Effector memory CD4-positive, alpha-beta T cell (primary cell): ENCODE measurements at regions not wholly inside any gene's neighbourhood (a gene's known extent, or its start where the extent isn't known, plus 50 kb on each side); places are given as distances from the start of the nearest gene placed in this dataset.

Experiments
- DNase-seq, 3 donors: peaks; one replicate each; pipeline ENCODE4 v3.0.0-alpha.2; 2020
- H3K27ac ChIP-seq: 2 replicates; pipeline ENCODE4 v1.7.0; 2013; ENCODE audit warnings: mild to moderate bottlenecking, low read length, moderate library complexity; ENCODE audit not compliant: insufficient read depth, poor library complexity, severe bottlenecking
- H3K27me3 ChIP-seq: replicated peaks from 2 replicates; pipeline ENCODE4 v1.7.0; 2013; ENCODE audit warnings: mild to moderate bottlenecking, low read length; ENCODE audit not compliant: insufficient read depth, control insufficient read depth, poor library complexity, severe bottlenecking
- H3K36me3 ChIP-seq: 2 replicates; pipeline ENCODE4 v1.7.0; 2013; ENCODE audit warnings: mild to moderate bottlenecking, low read length, moderate library complexity; ENCODE audit not compliant: control insufficient read depth, insufficient read depth
- H3K4me1 ChIP-seq: 2 replicates; pipeline ENCODE4 v1.7.0; 2013; ENCODE audit warnings: low read length, mild to moderate bottlenecking; ENCODE audit not compliant: control insufficient read depth, insufficient read depth, poor library complexity, severe bottlenecking
- H3K4me3 ChIP-seq: 2 replicates; pipeline ENCODE4 v1.7.0; 2013; ENCODE audit warnings: low read length, low read depth, mild to moderate bottlenecking; ENCODE audit not compliant: insufficient read depth, poor library complexity, severe bottlenecking
- H3K9me3 ChIP-seq: 2 replicates; pipeline ENCODE4 v1.7.0; 2013; ENCODE audit warnings: mild to moderate bottlenecking, low read length, moderate library complexity; ENCODE audit not compliant: control insufficient read depth

DNA sequence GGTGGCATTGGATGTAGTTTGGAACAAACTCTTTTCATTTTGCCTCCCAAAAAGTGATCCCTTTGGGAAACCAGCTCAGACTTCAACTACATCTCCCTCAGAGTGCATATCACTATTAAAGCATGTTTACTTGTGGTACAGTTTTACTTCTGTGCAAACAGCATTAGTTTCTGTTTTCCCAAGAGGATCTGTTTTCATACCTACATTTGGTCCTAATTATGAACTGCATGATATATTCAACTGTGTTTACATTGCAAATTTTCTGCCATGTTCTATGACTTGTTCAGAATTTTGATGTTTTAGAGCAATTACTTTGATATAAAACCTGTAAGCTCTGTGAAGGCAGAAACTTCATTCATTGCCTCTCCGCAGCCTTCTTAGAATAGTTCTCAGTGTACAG is 681.5 kb upstream of the ACO1 start:
- H3K4me3 ChIP-seq, result no peak overlapping the region
- DNase-seq, result no peak
- no peaks in the 10 kb centered on the region for H3K36me3 ChIP-seq
- no peaks in the 10 kb centered on the region for H3K27me3 ChIP-seq
- H3K27ac ChIP-seq, result no peak overlapping the region
- H3K9me3 ChIP-seq, result no peaks in the 10 kb centered on the region
- no peaks in the 10 kb centered on the region for H3K4me1 ChIP-seq

DNA sequence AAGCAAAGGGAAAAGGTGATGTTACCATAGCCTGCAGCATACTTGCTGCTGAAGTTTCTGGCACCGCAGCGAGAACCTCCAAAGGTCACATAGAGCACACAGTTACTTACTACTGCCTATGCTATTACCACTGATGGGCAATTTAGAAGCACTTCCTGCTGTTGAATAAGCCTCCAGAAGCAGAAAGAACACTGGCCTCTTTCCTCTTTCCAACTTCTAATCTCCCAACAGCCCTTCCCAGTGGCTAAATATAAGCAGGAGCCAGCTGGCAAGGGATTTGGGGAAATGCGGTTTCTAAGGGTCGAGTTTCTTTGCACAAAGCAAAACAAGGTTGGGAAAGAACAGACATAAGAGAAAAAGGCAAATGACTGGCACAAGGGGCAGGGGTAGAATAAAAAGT is 669.2 kb upstream of the ACO1 start:
- Histone ChIP-seq H3K4me1 (no peaks in the 10 kb centered on the region), H3K4me3 (no peak overlapping the region), H3K27me3 (no peaks in the 10 kb centered on the region), H3K27ac (no peak overlapping the region), H3K9me3 (no peaks in the 10 kb centered on the region), H3K36me3 (no peaks in the 10 kb centered on the region)
- DNase-seq, result no peak

GRCh38 chr9:31719262-31719661 is 665.2 kb upstream of the ACO1 start:
- H3K36me3 ChIP-seq, result no peaks in the 10 kb centered on the region
- H3K9me3 ChIP-seq, result no peaks in the 10 kb centered on the region
- H3K4me1 ChIP-seq, result no peaks in the 10 kb centered on the region
- no peak for DNase-seq
- H3K27ac ChIP-seq, result no peak overlapping the region
- H3K27me3 ChIP-seq, result no peaks in the 10 kb centered on the region
- H3K4me3 ChIP-seq, result no peak overlapping the region

GRCh38 chr9:31730398-31730797 is 654.0 kb upstream of the ACO1 start:
- Histone ChIP-seq H3K4me1 (no peaks in the 10 kb centered on the region), H3K27me3 (no peaks in the 10 kb centered on the region), H3K4me3 (no peak overlapping the region), H3K27ac (no peak overlapping the region), H3K9me3 (no peaks in the 10 kb centered on the region), H3K36me3 (no peaks in the 10 kb centered on the region)
- DNase-seq, result no peak

DNA sequence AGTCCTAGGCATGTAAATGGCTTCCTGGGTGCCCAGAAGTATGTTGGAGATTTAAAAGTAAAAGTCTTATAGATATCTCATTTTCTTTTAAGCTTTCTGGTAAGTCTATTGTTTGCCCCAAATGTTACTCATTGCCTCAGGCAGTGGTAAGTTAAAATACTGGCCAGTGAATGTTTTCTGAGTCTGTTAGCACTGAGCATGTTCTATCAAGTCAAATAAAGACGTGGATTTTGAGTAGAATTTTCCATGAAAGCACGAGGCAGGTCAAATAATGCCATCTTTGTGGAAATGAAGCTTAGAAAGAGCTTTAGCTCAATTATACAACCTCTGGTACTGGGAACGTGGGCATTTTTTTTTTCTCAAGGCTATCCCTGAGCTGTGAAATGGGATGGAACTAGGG is 651.3 kb upstream of the ACO1 start:
- no peaks in the 10 kb centered on the region for H3K9me3 ChIP-seq
- no peaks in the 10 kb centered on the region for H3K4me1 ChIP-seq
- no peak overlapping the region for H3K27ac ChIP-seq
- H3K4me3 ChIP-seq, result no peak overlapping the region
- H3K36me3 ChIP-seq, result no peaks in the 10 kb centered on the region
- H3K27me3 ChIP-seq, result no peaks in the 10 kb centered on the region
- no peak for DNase-seq

DNA sequence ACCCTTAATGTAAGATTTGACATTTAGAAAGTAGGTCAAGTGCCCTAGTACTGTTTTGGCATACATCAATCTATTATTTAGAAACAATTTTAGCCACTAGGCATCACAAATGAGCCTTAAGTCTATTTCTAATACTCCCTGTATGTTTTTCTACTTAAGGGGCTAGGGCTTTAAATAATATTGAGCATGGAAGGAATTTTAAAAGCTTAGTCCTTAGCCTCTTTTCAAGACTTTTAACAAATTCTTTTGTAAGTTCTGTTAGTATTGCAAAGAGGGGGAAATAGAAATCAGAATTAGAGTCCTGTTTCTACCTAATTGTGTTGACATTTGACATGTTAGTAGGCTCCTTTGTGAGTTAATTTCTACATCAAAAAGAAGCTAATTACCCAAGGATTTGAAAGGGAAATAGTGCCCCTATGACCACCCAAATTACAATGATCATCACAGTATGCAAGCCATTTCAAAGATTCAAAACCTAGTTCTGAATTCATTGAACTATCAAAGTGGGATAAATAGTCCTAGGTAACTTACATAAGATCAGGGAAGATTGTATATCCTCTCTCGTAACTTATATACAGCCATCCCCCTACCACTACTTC is 647.8 kb upstream of the ACO1 start:
- no peak overlapping the region for H3K4me3 ChIP-seq
- H3K27me3 ChIP-seq, result no peaks in the 10 kb centered on the region
- no peak for DNase-seq
- no peaks in the 10 kb centered on the region for H3K36me3 ChIP-seq
- no peak overlapping the region for H3K27ac ChIP-seq
- no peaks in the 10 kb centered on the region for H3K4me1 ChIP-seq
- H3K9me3 ChIP-seq, result no peaks in the 10 kb centered on the region

DNA sequence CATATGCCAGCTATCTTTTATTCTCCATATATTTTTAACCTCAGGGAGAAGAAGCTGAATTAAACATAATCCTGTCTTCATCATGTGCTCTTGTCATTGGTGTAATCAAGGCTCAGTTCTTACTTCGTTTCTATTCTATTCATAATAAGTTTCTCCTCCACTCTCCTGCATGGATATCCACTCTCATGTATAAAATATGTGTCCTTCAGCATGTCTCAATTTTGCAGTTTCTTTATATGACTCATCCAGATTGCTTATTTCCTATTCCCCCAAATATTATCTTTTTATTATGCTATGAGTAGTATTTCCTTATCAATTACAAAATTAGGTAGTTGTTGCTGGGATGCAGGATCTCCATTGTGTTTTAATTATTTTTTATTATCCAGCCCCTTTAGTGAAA is 643.7 kb upstream of the ACO1 start:
- H3K27me3 ChIP-seq, result no peaks in the 10 kb centered on the region
- no peak overlapping the region for H3K4me3 ChIP-seq
- H3K27ac ChIP-seq, result no peak overlapping the region
- H3K36me3 ChIP-seq, result no peaks in the 10 kb centered on the region
- no peak for DNase-seq
- H3K4me1 ChIP-seq, result no peaks in the 10 kb centered on the region
- H3K9me3 ChIP-seq, result no peaks in the 10 kb centered on the region

GRCh38 chr9:31744589-31744988 is 639.9 kb upstream of the ACO1 start:
- no peaks in the 10 kb centered on the region for H3K36me3 ChIP-seq
- H3K27me3 ChIP-seq, result no peaks in the 10 kb centered on the region
- H3K9me3 ChIP-seq, result no peaks in the 10 kb centered on the region
- H3K27ac ChIP-seq, result no peak overlapping the region
- H3K4me1 ChIP-seq, result no peaks in the 10 kb centered on the region
- H3K4me3 ChIP-seq, result no peak overlapping the region
- no peak for DNase-seq

- Histone ChIP-seq H3K9me3 (no peaks in the 10 kb centered on the region), H3K27me3 (no peaks in the 10 kb centered on the region), H3K27ac (no peak overlapping the region), H3K4me3 (no peak overlapping the region), H3K36me3 (no peaks in the 10 kb centered on the region), H3K4me1 (no peaks in the 10 kb centered on the region)
- DNase-seq, result no peak
Observed at GRCh38 chr9:31745468-31745867, 639.0 kb upstream of the ACO1 start.

DNA sequence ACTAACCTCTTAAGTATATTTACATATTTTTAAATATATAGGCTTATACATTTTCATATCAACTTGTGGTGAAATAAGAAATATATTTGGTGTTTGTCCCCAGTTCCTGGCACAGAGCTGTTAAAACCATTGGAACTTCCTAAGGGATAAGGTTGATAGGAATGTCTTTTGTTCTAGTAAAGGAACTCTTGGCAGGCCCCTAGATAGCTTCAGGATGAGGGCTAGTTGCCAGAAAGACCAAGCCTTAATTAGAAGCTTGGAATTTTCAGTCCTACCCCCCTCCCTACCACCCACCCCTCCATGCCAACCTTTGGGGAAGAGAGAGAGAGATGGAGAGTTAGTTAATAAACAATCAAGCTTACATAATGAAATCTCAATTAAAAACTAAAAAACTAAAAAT is 638.6 kb upstream of the ACO1 start:
- no peak overlapping the region for H3K27ac ChIP-seq
- H3K27me3 ChIP-seq, result no peaks in the 10 kb centered on the region
- DNase-seq, result no peak
- no peaks in the 10 kb centered on the region for H3K9me3 ChIP-seq
- no peak overlapping the region for H3K4me3 ChIP-seq
- no peaks in the 10 kb centered on the region for H3K4me1 ChIP-seq
- no peaks in the 10 kb centered on the region for H3K36me3 ChIP-seq

- Histone ChIP-seq H3K36me3 (no peaks in the 10 kb centered on the region), H3K9me3 (no peaks in the 10 kb centered on the region), H3K27me3 (no peaks in the 10 kb centered on the region), H3K27ac (no peak overlapping the region), H3K4me3 (no peak overlapping the region), H3K4me1 (no peaks in the 10 kb centered on the region)
- no peak for DNase-seq
Observed at GRCh38 chr9:31753756-31754155, 630.7 kb upstream of the ACO1 start.
